ENCODE measurements at regions not wholly inside any gene's neighbourhood (a gene's known extent, or its start where the extent isn't known, plus 50 kb on each side); places are given as distances from the start of the nearest gene placed in this dataset.

GRCh38 chr5:77846422-77847128 lies 70.4 kb upstream of the TBCA start:
- Mint-ChIP-seq H3K4me1 (peaks cover 53% of the 10 kb centered on the region), H3K4me3 (no peak overlapping the region; the same call in 1 of the 2 replicates), H3K27me3 (ENCODE audit: low read depth) (peaks cover 100% of the 10 kb centered on the region), H3K9me3 (no peaks in the 10 kb centered on the region), H3K27ac (no peak overlapping the region), H3K36me3 (no peaks in the 10 kb centered on the region)
- no peak for ATAC-seq
- CTCF ChIA-PET = interaction anchor here (0.8 kb wide), 1 partner anchor 22 kb away, joined by 4 read pairs; no protein-coding TSS in a partner anchor
- TF ChIP-seq NFE2L1 (CRISPR knock-in tag; IDR thresholded peaks at IDR 0.05) = no peak
- TF ChIP-seq MLX (CRISPR knock-in tag; IDR thresholded peaks at IDR 0.05) = no peak
- TF ChIP-seq EMX1 (CRISPR knock-in tag; IDR thresholded peaks at IDR 0.05) = no peak
- TF ChIP-seq TP53 (CRISPR knock-in tag; IDR thresholded peaks at IDR 0.05) = no peak
- no peak for TF ChIP-seq CBFB (CRISPR knock-in tag; IDR thresholded peaks at IDR 0.05; ENCODE audit: low read depth)
- TF ChIP-seq ZBTB21 (CRISPR knock-in tag; IDR thresholded peaks at IDR 0.05; ENCODE audit: borderline replicate concordance) = no peak
- no peak for TF ChIP-seq ZNF219 (CRISPR knock-in tag; IDR thresholded peaks at IDR 0.05; ENCODE audit: borderline replicate concordance)
- TF ChIP-seq HMGXB4 (CRISPR knock-in tag; IDR thresholded peaks at IDR 0.05) = no peak
- no peak for TF ChIP-seq ELF4 (CRISPR knock-in tag; IDR thresholded peaks at IDR 0.05; ENCODE audit: low read depth)
- no peak for TF ChIP-seq ZNF671 (CRISPR knock-in tag; IDR thresholded peaks at IDR 0.05)
- no peak for TF ChIP-seq MYBL2 (CRISPR knock-in tag; IDR thresholded peaks at IDR 0.05)
- TF ChIP-seq OVOL2 (CRISPR knock-in tag; IDR thresholded peaks at IDR 0.05; ENCODE audit: borderline replicate concordance) = no peak
- TF ChIP-seq JUN (CRISPR knock-in tag; IDR thresholded peaks at IDR 0.05) = no peak
- no peak for DNase-seq (ENCODE audit: low spot score)
- POLR2A ChIA-PET = interaction anchor here (0.6 kb wide), 1 partner anchor 337 kb away, joined by 9 read pairs; no protein-coding TSS in a partner anchor

GRCh38 chr5:77845324-77845646 lies 69.1 kb upstream of the TBCA start:
- no peaks in the 10 kb centered on the region for H3K36me3 Mint-ChIP-seq
- ChIA-PET CTCF (no interaction called here), POLR2A (no interaction called here)
- H3K27ac Mint-ChIP-seq = no peak overlapping the region
- H3K27me3 Mint-ChIP-seq (ENCODE audit: low read depth) = peaks cover 100% of the 10 kb centered on the region
- H3K4me3 Mint-ChIP-seq = 0 out of 2 replicates have a peak overlapping the region, but pooled peaks have one; percentile 24
- no peaks in the 10 kb centered on the region for H3K9me3 Mint-ChIP-seq
- DNase-seq (ENCODE audit: low spot score) (no peak), ATAC-seq (no peak)
- H3K4me1 Mint-ChIP-seq = peaks cover 43% of the 10 kb centered on the region
- TF ChIP-seq MLX (CRISPR knock-in tag; IDR thresholded peaks at IDR 0.05) = no peak
- no peak for TF ChIP-seq SMAD3 (CRISPR knock-in tag; IDR thresholded peaks at IDR 0.05; ENCODE audit: borderline replicate concordance)
- no peak for TF ChIP-seq CTCF (IDR thresholded peaks at IDR 0.05)
- TF ChIP-seq CBFB (CRISPR knock-in tag; IDR thresholded peaks at IDR 0.05; ENCODE audit: low read depth) = no peak
- TF ChIP-seq AFF4 (CRISPR knock-in tag; IDR thresholded peaks at IDR 0.05; ENCODE audit: borderline replicate concordance) = no peak
- no peak for TF ChIP-seq NR1H2 (CRISPR knock-in tag; IDR thresholded peaks at IDR 0.05)
- TF ChIP-seq PRDM15 (CRISPR knock-in tag; IDR thresholded peaks at IDR 0.05) = no peak
- no peak for TF ChIP-seq PREB (CRISPR knock-in tag; IDR thresholded peaks at IDR 0.05; ENCODE audit: borderline replicate concordance)
- TF ChIP-seq NFE2L1 (CRISPR knock-in tag; IDR thresholded peaks at IDR 0.05) = no peak
